HFF-Myc (cell line): ENCODE measurements at regions not wholly inside any gene's neighbourhood (a gene's known extent, or its start where the extent isn't known, plus 50 kb on each side); places are given as distances from the start of the nearest gene placed in this dataset.

Source experiments
- DNase-seq: peaks from one replicate; pipeline ENCODE4 v3.0.0-alpha.2; 2011; ENCODE audit warnings: low read depth; ENCODE audit errors: extremely low read depth
- H3K4me3 ChIP-seq: replicated peaks from 2 replicates; pipeline ENCODE4 v1.5.1; 2011; ENCODE audit warnings: low read depth, mild to moderate bottlenecking, control low read depth, low read length
- CTCF ChIP-seq: IDR thresholded peaks from 2 replicates; pipeline ENCODE4 v1.5.1; 2012; ENCODE audit warnings: mild to moderate bottlenecking, low read depth, low read length, control low read depth; ENCODE audit errors: missing control alignments

GRCh38 chr2:139353874-139354273 lies 573.7 kb upstream of the NXPH2 start:
- DNase-seq = no peak
- no peak for TF ChIP-seq CTCF

GRCh38 chr2:139317259-139317658 lies 537.1 kb upstream of the NXPH2 start:
- no peak overlapping the region for H3K4me3 ChIP-seq
- DNase-seq = no peak
- TF ChIP-seq CTCF = no peak

More at GRCh38 chr2:139353874-139354273, 573.7 kb upstream of the NXPH2 start:
- H3K4me3 ChIP-seq = no peak overlapping the region

- H3K4me3 ChIP-seq = no peak overlapping the region
- DNase-seq = no peak
- no peak for TF ChIP-seq CTCF
Measured at GRCh38 chr2:139314059-139314458, 533.9 kb upstream of the NXPH2 start.

- no peak for DNase-seq
- TF ChIP-seq CTCF = no peak
- H3K4me3 ChIP-seq = no peak overlapping the region
Measured at GRCh38 chr2:139296672-139297209, 516.6 kb upstream of the NXPH2 start.

GRCh38 chr2:139293992-139294548 lies 513.9 kb upstream of the NXPH2 start:
- no peak for DNase-seq
- TF ChIP-seq CTCF = no peak
- H3K4me3 ChIP-seq = no peak overlapping the region

- TF ChIP-seq CTCF = no peak
- no peak overlapping the region for H3K4me3 ChIP-seq
- DNase-seq = no peak
Measured at GRCh38 chr2:139281124-139281523, 500.9 kb upstream of the NXPH2 start.

GRCh38 chr2:139271879-139272278 lies 491.7 kb upstream of the NXPH2 start:
- TF ChIP-seq CTCF = no peak
- H3K4me3 ChIP-seq = no peak overlapping the region
- DNase-seq = no peak
